ENCODE measurements at regions not wholly inside any gene's neighbourhood (a gene's known extent, or its start where the extent isn't known, plus 50 kb on each side); places are given as distances from the start of the nearest gene placed in this dataset.
A peak's percentile ranks its signal among the peaks of the same experiment; 100 is the strongest.

DNA sequence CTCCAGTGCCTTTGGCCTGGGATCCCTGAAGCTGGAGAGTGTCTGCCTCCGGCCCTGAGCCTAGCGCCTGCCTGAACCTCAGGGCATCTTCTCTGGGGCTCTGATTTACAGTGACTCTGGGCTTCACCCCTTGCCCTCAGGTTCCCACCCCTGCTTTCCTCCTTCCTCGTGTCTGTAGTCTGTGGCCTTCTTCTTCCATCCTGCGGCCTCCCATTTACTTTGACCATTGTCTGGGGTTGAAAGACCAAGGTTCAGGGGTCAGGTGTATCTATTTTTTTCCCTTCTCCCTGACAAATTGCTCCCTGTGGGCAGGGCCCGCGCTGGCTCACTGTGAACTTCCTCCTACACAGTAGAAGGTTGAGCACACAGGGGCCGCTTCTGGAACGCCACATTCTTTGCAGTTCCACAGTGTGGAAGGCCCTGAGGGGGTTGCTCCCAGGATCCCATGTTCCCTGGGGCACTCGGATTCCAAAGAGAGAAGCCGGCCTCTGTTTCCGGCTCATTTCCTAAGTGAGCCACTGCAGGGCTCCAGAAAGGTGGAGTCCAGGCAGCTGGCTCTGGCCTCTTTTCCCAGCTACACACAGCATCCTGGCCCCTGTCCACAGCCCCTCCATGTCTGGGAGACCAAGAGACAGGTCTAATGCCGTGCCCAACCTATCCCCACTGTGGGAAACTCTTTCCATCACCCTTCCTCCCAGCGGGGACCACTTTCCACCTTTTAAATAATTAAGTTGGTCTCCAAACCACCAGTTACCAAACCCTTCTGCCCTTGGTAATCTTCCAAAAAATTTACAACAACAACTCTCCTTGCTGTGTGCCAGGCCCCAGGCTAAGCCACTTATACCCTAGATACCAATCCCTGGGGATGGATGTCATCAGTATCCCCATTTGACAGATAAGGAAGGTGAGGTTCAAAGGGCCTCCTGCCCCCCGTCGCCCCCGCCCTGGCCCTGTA, 140.3 kb upstream of the IER5L start:
- Histone ChIP-seq H3K27ac (ENCODE audit: low read length) (peak overlapping the region; percentile 49), H3K4me1 (ENCODE audit: control insufficient read depth, insufficient read depth, low read length) (peaks cover 71% of the 10 kb centered on the region), H3K36me3 (ENCODE audit: control insufficient read depth in 2 of 2, insufficient read depth in 2 of 2, low read length in 2 of 2) (no peaks in the 10 kb centered on the region), H3K9ac (ENCODE audit: low read length in 2 of 2) (peak overlapping the region in 1 of 2 donors; percentile 13), H3K27me3 (ENCODE audit: control insufficient read depth in 1 of 2, insufficient read depth in 2 of 2, low read length in 2 of 2) (no peaks in the 10 kb centered on the region), H3K9me3 (ENCODE audit: control insufficient read depth in 2 of 2, low read length in 2 of 2) (no peaks in the 10 kb centered on the region), H3K4me3 (ENCODE audit: low read length in 2 of 2) (no peak overlapping the region)

DNA sequence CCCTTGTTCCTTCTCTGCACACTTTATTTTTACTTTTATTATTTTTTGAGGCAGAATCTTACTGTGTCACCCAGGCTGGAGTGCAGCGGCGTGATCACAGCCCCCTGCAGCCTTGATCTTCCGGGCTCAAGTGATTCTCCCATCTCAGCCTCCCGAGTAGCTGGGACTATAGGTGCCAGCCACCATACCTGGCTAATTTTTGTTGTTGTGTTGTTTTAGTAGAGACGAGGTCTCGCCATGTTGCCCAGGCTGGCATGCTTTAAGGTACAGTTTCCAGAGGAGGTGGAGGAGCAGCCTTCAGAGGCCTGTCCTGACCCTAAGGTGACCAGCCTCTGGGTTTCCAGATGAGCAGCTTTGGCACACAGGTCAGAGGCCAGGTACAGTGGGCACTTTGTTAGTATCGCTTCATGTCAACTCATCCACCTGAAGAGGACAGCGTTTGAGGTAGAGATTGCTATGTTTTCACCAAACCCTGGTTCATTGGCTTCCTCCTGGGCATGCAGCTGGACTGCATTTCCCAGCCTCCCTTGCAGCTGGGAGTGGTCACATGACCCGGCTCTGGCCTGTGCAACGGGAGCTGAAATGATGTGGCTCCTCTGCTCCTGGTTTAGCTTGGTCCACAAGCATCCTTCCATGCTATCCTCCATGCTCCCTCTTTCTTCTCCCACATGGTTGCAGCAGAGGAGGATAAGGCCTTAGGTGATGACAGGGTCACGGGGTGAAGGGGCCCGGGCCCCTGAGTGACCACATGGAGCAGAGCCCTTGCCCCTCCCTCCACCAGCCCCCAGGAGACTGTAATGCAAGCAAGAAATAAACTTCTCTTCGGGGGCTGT, 139.3 kb upstream of the IER5L start:
- no peaks in the 10 kb centered on the region for H3K36me3 ChIP-seq (ENCODE audit: control insufficient read depth in 2 of 2, insufficient read depth in 2 of 2, low read length in 2 of 2)
- peaks cover 68% of the 10 kb centered on the region for H3K4me1 ChIP-seq (ENCODE audit: control insufficient read depth, insufficient read depth, low read length)
- no peaks in the 10 kb centered on the region for H3K27me3 ChIP-seq (ENCODE audit: control insufficient read depth in 1 of 2, insufficient read depth in 2 of 2, low read length in 2 of 2)
- H3K9ac ChIP-seq (ENCODE audit: low read length in 2 of 2), result no peak overlapping the region
- H3K4me3 ChIP-seq (ENCODE audit: low read length in 2 of 2), result no peak overlapping the region
- H3K9me3 ChIP-seq (ENCODE audit: control insufficient read depth in 2 of 2, low read length in 2 of 2), result no peaks in the 10 kb centered on the region
- H3K27ac ChIP-seq (ENCODE audit: low read length), result peak overlapping the region; percentile 49

DNA sequence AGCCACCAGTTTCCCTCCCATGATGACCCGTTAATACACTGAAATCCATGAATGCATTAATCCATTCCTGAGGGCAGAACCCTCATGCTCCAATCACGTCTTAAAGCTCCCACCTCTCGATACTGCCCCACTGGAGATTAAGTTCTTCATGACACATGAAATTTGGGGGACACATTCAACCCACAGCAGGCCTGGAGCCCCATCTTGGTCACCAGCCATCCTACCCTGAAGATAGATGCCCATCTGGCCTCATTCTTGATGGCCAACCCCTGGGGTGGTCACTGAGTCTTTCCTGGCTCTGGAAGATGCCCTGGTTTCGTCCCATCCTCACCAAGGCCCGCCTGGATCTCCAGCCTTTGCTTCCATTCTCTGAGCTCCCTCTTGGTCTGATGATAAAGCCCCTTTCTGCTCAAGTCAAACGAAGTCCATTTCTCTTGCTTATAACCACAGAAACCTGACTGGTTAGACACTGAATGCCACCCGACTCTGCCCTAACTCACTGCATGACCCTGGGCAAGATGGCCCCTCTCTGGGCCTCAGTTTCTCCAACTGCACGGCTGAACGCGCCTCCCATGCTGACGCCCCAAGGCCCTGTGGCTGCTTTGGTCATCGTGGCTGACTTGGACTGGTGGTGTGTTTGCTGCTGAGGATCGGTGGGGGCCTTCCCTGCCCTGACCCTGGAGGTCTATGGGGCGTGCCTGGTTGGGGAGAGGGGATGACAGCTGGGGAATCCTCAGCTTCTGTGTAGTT, 138.4 kb upstream of the IER5L start:
- Histone ChIP-seq H3K36me3 (ENCODE audit: control insufficient read depth in 2 of 2, insufficient read depth in 2 of 2, low read length in 2 of 2) (no peaks in the 10 kb centered on the region), H3K9me3 (ENCODE audit: control insufficient read depth in 2 of 2, low read length in 2 of 2) (no peaks in the 10 kb centered on the region), H3K9ac (ENCODE audit: low read length in 2 of 2) (no peak overlapping the region), H3K27me3 (ENCODE audit: control insufficient read depth in 1 of 2, insufficient read depth in 2 of 2, low read length in 2 of 2) (no peaks in the 10 kb centered on the region), H3K4me1 (ENCODE audit: control insufficient read depth, insufficient read depth, low read length) (peaks cover 60% of the 10 kb centered on the region), H3K27ac (ENCODE audit: low read length) (peak overlapping the region; percentile 11), H3K4me3 (ENCODE audit: low read length in 2 of 2) (no peak overlapping the region)

DNA sequence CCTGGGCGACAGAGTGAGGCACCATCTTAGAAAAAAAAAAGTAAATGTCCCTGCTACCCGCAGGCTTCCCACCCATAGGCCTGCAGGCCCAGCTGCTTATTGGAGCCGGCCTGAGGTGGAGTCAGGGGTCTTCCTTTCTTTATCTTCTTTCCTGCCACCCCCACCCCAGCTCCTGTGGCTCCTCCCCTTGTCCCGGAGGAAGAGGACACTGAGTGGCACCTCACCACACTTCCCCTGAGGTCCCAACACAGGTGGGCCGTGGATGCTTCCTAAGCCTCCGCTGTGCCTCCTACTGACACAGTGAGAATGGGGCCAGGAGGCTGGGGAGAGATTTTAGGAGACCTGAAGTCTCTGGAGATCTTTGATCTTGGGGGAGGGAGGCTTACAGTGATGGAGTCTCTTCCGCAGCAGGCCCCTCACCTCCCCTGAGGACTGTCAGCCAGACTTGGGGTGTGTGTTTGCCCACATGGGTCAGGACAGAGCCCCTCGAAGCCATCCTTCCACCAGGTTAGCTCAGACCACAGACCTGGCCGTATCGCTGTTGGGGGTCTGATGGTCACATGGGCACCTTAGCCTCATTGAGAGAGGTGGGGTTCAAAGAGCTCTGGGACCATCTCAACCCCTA, 135.4 kb upstream of the IER5L start:
- Histone ChIP-seq H3K36me3 (ENCODE audit: control insufficient read depth in 2 of 2, insufficient read depth in 2 of 2, low read length in 2 of 2) (no peaks in the 10 kb centered on the region), H3K27me3 (ENCODE audit: control insufficient read depth in 1 of 2, insufficient read depth in 2 of 2, low read length in 2 of 2) (no peaks in the 10 kb centered on the region), H3K27ac (ENCODE audit: low read length) (no peak overlapping the region), H3K9me3 (ENCODE audit: control insufficient read depth in 2 of 2, low read length in 2 of 2) (no peaks in the 10 kb centered on the region), H3K4me3 (ENCODE audit: low read length in 2 of 2) (no peak overlapping the region), H3K9ac (ENCODE audit: low read length in 2 of 2) (no peak overlapping the region), H3K4me1 (ENCODE audit: control insufficient read depth, insufficient read depth, low read length) (peaks cover 31% of the 10 kb centered on the region)

DNA sequence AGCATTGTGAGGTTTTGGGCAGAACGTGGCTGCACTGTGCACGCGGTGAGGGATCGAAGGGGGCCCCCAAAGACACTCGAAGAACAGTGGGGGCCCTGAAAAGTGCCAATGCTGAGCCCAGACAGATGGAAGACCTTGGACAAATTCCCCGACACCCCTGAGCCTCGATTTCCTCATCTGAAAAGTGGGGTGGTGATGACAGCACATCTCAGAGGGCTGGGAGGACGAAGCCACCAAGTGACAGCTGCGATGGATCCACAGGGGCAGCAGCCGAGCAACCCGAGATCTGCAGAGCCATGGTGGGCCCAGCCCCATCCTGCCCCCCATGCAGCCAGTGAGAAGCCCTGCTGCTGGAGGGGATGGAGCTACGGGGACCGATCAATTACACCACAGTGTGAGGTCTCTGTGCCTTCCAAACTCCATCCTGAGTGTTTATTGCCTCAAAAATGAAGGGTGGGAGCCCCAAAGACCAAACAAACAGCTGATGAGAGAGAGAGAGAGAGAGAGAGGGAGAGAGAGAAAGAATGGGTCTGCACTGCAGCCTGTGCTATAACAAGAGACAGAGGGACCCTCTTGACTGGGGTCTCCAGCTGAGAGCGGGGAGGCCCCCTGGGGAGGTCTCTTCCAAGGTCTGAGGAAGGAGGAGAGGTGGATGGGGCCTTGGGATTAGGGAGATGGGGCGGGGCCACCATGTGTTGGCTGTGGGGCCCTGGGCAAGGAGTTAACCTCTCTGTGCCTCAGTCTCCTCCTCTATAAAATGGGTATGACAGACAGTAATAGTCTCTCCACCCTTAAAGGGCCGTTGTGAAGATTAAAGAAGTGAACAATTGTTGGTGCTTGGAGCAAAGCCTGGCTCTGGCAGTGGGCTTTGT, 134.4 kb upstream of the IER5L start:
- H3K27ac ChIP-seq (ENCODE audit: low read length), result no peak overlapping the region
- no peak overlapping the region for H3K9ac ChIP-seq (ENCODE audit: low read length in 2 of 2)
- peaks cover 22% of the 10 kb centered on the region for H3K4me1 ChIP-seq (ENCODE audit: control insufficient read depth, insufficient read depth, low read length)
- no peaks in the 10 kb centered on the region for H3K9me3 ChIP-seq (ENCODE audit: control insufficient read depth in 2 of 2, low read length in 2 of 2)
- no peak overlapping the region for H3K4me3 ChIP-seq (ENCODE audit: low read length in 2 of 2)
- H3K36me3 ChIP-seq (ENCODE audit: control insufficient read depth in 2 of 2, insufficient read depth in 2 of 2, low read length in 2 of 2), result no peaks in the 10 kb centered on the region
- no peaks in the 10 kb centered on the region for H3K27me3 ChIP-seq (ENCODE audit: control insufficient read depth in 1 of 2, insufficient read depth in 2 of 2, low read length in 2 of 2)

DNA sequence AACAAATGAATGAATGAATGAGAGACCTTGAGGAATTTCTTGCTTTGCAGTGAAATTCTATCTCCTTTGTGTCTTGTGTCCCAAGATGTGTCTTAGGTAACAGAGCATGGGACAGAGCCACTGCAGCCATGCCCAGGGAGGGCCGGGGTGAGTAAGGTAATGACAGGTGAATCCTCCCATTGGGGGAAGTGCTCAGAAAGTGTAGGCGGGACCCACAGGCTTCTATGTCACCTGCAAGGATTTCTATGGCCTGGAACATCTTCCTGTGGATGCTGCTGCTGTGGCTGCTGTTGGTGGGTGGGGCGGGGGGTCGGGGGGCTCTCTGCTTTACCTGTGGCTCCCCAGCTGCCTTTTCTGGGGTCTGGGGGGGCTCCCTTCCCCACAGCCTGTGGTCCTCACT, 133.6 kb upstream of the IER5L start:
- no peaks in the 10 kb centered on the region for H3K27me3 ChIP-seq (ENCODE audit: control insufficient read depth in 1 of 2, insufficient read depth in 2 of 2, low read length in 2 of 2)
- no peaks in the 10 kb centered on the region for H3K9me3 ChIP-seq (ENCODE audit: control insufficient read depth in 2 of 2, low read length in 2 of 2)
- H3K4me1 ChIP-seq (ENCODE audit: control insufficient read depth, insufficient read depth, low read length), result peaks cover 15% of the 10 kb centered on the region
- no peaks in the 10 kb centered on the region for H3K36me3 ChIP-seq (ENCODE audit: control insufficient read depth in 2 of 2, insufficient read depth in 2 of 2, low read length in 2 of 2)
- H3K4me3 ChIP-seq (ENCODE audit: low read length in 2 of 2), result no peak overlapping the region
- H3K9ac ChIP-seq (ENCODE audit: low read length in 2 of 2), result no peak overlapping the region
- no peak overlapping the region for H3K27ac ChIP-seq (ENCODE audit: low read length)

DNA sequence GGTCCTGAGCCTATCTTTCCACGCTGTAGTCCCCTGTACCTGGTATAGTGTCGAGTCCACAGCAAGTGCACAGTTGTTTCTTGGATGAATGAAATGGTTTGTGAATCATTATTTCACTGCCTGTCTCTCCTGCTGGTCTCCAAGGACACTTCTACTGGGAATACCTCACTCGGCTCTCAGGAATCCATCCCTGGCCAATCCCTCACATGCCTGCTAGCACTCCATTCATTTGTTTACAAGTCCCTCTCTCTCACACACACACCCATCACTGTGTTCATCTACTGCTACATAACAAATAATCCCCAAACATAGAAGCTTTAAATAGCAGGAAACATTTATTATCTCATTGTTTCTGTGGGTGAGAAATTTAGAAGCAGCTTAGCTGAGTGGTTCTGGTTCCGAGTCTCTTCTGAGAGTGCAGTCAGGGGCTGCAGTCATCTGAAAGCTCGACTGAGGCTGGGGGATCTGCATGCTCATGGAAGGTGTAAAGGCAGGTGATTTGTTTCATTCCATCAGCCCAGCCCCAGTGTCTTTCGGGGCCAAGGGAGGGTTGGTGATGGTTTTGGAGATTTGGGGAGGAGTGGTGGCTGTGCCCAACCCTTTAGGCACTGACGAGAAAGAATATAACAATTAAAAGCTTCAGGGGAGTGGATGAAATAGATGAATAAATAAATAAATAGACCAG, 132.7 kb upstream of the IER5L start:
- no peak overlapping the region for H3K9ac ChIP-seq (ENCODE audit: low read length in 2 of 2)

DNA sequence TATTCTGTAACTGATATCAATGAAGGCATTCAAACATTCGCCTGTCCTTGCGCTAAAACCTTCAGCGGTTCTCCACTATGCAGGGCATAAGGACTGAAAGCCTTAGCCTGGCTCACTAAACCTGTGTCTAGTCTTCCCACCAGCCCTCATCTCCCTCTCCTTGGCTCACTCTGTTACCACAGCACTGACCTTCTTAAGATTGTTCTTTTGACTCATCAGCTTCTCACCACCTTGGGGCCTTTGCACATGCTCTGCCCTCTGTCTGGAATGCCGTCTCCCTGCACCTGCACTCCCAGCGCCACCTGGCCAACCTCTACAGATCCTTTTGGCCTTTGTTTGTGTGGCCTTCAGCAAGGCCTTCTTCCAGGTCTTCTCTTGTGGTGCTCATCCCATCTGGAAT, 131.8 kb upstream of the IER5L start:
- Histone ChIP-seq H3K27me3 (ENCODE audit: control insufficient read depth in 1 of 2, insufficient read depth in 2 of 2, low read length in 2 of 2) (no peaks in the 10 kb centered on the region), H3K9ac (ENCODE audit: low read length in 2 of 2) (no peak overlapping the region)

More for the DNA sequence above, 132.7 kb upstream of the IER5L start:
- Histone ChIP-seq H3K27me3 (ENCODE audit: control insufficient read depth in 1 of 2, insufficient read depth in 2 of 2, low read length in 2 of 2) (no peaks in the 10 kb centered on the region), H3K9me3 (ENCODE audit: control insufficient read depth in 2 of 2, low read length in 2 of 2) (no peaks in the 10 kb centered on the region), H3K36me3 (ENCODE audit: control insufficient read depth in 2 of 2, insufficient read depth in 2 of 2, low read length in 2 of 2) (no peaks in the 10 kb centered on the region), H3K4me1 (ENCODE audit: control insufficient read depth, insufficient read depth, low read length) (peaks cover 13% of the 10 kb centered on the region), H3K4me3 (ENCODE audit: low read length in 2 of 2) (no peak overlapping the region), H3K27ac (ENCODE audit: low read length) (no peak overlapping the region)

DNA sequence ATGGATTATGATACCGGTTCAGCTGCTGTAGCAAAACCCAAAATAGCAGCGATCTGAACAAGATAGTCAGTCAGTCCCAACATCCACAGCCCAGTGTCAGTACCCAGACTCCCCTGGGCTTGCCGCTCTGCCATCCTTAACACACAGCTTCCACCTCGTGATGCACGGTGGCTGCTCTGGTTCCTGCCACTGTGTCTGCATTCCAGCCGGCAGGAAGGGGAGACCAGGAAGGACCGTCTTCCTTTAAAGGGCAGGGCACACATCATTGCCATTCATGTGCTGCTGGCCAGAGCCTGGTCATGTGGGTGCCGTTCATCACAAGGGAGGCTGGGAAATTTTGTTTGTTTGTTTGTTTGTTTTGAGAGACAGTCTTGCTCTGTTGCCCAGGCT, 131.0 kb upstream of the IER5L start:
- Histone ChIP-seq H3K9me3 (ENCODE audit: control insufficient read depth in 2 of 2, low read length in 2 of 2) (no peaks in the 10 kb centered on the region), H3K4me3 (ENCODE audit: low read length in 2 of 2) (no peak overlapping the region), H3K4me1 (ENCODE audit: control insufficient read depth, insufficient read depth, low read length) (peaks cover 7% of the 10 kb centered on the region), H3K9ac (ENCODE audit: low read length in 2 of 2) (no peak overlapping the region), H3K36me3 (ENCODE audit: control insufficient read depth in 2 of 2, insufficient read depth in 2 of 2, low read length in 2 of 2) (no peaks in the 10 kb centered on the region), H3K27ac (ENCODE audit: low read length) (no peak overlapping the region), H3K27me3 (ENCODE audit: control insufficient read depth in 1 of 2, insufficient read depth in 2 of 2, low read length in 2 of 2) (no peaks in the 10 kb centered on the region)

More for the DNA sequence above, 131.8 kb upstream of the IER5L start:
- H3K4me1 ChIP-seq (ENCODE audit: control insufficient read depth, insufficient read depth, low read length), result peaks cover 7% of the 10 kb centered on the region
- H3K4me3 ChIP-seq (ENCODE audit: low read length in 2 of 2), result no peak overlapping the region
- H3K27ac ChIP-seq (ENCODE audit: low read length), result no peak overlapping the region
- H3K9me3 ChIP-seq (ENCODE audit: control insufficient read depth in 2 of 2, low read length in 2 of 2), result no peaks in the 10 kb centered on the region
- H3K36me3 ChIP-seq (ENCODE audit: control insufficient read depth in 2 of 2, insufficient read depth in 2 of 2, low read length in 2 of 2), result no peaks in the 10 kb centered on the region

All from stomach smooth muscle (tissue), 2 donors.